MM.1S (cell line): ENCODE measurements at regions not wholly inside any gene's neighbourhood (a gene's known extent, or its start where the extent isn't known, plus 50 kb on each side); places are given as distances from the start of the nearest gene placed in this dataset.

Experiments used
- DNase-seq: peaks from one replicate; pipeline ENCODE4 v3.0.0-alpha.2; 2015
- H2AFZ ChIP-seq: fragments of 300-600 bp; sonication (generic); 2 replicates; pipeline ENCODE4 v1.6.0; 2016; ENCODE audit warnings: antibody characterized with exemption, low read length
- H3F3A ChIP-seq: fragments of 300-600 bp; sonication (generic); 2 replicates; pipeline ENCODE4 v1.6.1; 2016; ENCODE audit warnings: mild to moderate bottlenecking, antibody characterized with exemption, low read length, moderate library complexity, mixed read lengths; ENCODE audit not compliant: insufficient read depth
- H3K27ac ChIP-seq: fragments of 300-600 bp; sonication (generic); 2 replicates; pipeline ENCODE4 v1.5.1; 2016; ENCODE audit warnings: mild to moderate bottlenecking, low read length
- H3K27me3 ChIP-seq: fragments of 300-600 bp; sonication (generic); replicated peaks from 2 replicates; pipeline ENCODE4 v1.6.0; 2016; ENCODE audit warnings: low read length; ENCODE audit not compliant: insufficient read depth
- H3K36me3 ChIP-seq: fragments of 300-600 bp; sonication (generic); replicated peaks from 2 replicates; pipeline ENCODE4 v1.6.1; 2016; ENCODE audit warnings: mild to moderate bottlenecking, low read length, mixed read lengths; ENCODE audit not compliant: insufficient read depth
- H3K4me1 ChIP-seq: fragments of 300-600 bp; sonication (generic); 2 replicates; pipeline ENCODE4 v1.6.1; 2016; ENCODE audit warnings: low read length, mixed read lengths
- H3K4me2 ChIP-seq: fragments of 300-600 bp; sonication (generic); 2 replicates; pipeline ENCODE4 v1.6.0; 2016; ENCODE audit warnings: low read depth, low read length
- H3K4me3 ChIP-seq: fragments of 300-600 bp; sonication (generic); 2 replicates; pipeline ENCODE4 v1.5.1; 2016; ENCODE audit warnings: low read length, mixed read lengths
- H3K79me2 ChIP-seq: fragments of 300-600 bp; sonication (generic); 2 replicates; pipeline ENCODE4 v1.6.1; 2016; ENCODE audit warnings: mixed run types, low read length, mixed read lengths
- H3K9ac ChIP-seq: fragments of 300-600 bp; sonication (generic); 2 replicates; pipeline ENCODE4 v1.6.1; 2016; ENCODE audit warnings: low read length, mixed read lengths
- H3K9me2 ChIP-seq: fragments of 300-600 bp; sonication (generic); replicated peaks from 2 replicates; pipeline ENCODE4 v1.6.1; 2016; ENCODE audit warnings: mild to moderate bottlenecking, low read length, mixed read lengths; ENCODE audit not compliant: insufficient read depth
- H3K9me3 ChIP-seq: fragments of 300-600 bp; sonication (generic); replicated peaks from 2 replicates; pipeline ENCODE4 v1.6.1; 2016; ENCODE audit warnings: mild to moderate bottlenecking, low read length, mixed read lengths; ENCODE audit not compliant: insufficient read depth
- H4K20me1 ChIP-seq: fragments of 300-600 bp; sonication (generic); 2 replicates; pipeline ENCODE4 v1.6.1; 2016; ENCODE audit warnings: mild to moderate bottlenecking, low read length, moderate library complexity, mixed read lengths; ENCODE audit not compliant: insufficient read depth
- EZH2 ChIP-seq: fragments of 300-600 bp; sonication (generic); optimal IDR thresholded peaks from 2 replicates; pipeline ENCODE3; 2017; ENCODE audit warnings: low read depth, mild to moderate bottlenecking, antibody characterized with exemption, low read length, mixed read lengths
- EZH2phosphoT487 ChIP-seq: fragments of 300-600 bp; sonication (generic); IDR thresholded peaks from 2 replicates; pipeline ENCODE4 v1.6.1; 2018; ENCODE audit warnings: antibody characterized with exemption, low read length
- TF ChIP-seq, protein P1 (sequence below): fragments of 300-600 bp; sonication (generic); IDR thresholded peaks from 2 replicates; pipeline ENCODE4 v1.5.1; 2016; ENCODE audit warnings: antibody characterized with exemption, low read length, mixed read lengths

DNA sequence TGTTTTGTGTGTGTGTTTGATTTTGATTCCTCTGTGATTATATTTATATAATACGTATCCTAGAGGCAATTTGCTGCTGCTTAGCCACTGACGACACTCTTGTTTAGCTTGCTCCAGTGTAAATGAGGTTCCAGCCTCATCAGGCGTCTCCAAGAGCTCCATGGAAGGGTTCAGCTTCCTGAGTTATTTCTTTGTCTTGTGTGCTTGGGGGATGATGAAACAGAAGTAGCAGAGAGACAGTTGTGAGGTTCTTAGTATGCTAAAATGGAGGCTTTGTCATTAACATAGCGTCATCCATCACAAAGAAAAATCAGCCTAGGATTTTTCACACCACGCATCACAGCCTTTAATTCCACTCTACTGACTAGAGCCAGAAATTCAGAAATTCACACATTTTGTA, 85.1 kb downstream of the KLF6 start:
- H3K36me3 ChIP-seq = no peaks in the 10 kb centered on the region
- H3K27ac ChIP-seq = no peak overlapping the region
- H2AFZ ChIP-seq = no peak overlapping the region
- no peak overlapping the region for H3K9ac ChIP-seq
- H3K4me2 ChIP-seq = no peak overlapping the region
- no peaks in the 10 kb centered on the region for H3K4me1 ChIP-seq
- H3K9me2 ChIP-seq = no peaks in the 10 kb centered on the region
- H3K9me3 ChIP-seq = no peaks in the 10 kb centered on the region; the same call in 1 of the 2 replicates
- H3K27me3 ChIP-seq = no peaks in the 10 kb centered on the region
- no peaks in the 10 kb centered on the region for H3F3A ChIP-seq
- DNase-seq = no peak
- H3K4me3 ChIP-seq = no peak overlapping the region
- TF ChIP-seq EZH2phosphoT487 = no peak
- TF ChIP-seq, protein P1, sequence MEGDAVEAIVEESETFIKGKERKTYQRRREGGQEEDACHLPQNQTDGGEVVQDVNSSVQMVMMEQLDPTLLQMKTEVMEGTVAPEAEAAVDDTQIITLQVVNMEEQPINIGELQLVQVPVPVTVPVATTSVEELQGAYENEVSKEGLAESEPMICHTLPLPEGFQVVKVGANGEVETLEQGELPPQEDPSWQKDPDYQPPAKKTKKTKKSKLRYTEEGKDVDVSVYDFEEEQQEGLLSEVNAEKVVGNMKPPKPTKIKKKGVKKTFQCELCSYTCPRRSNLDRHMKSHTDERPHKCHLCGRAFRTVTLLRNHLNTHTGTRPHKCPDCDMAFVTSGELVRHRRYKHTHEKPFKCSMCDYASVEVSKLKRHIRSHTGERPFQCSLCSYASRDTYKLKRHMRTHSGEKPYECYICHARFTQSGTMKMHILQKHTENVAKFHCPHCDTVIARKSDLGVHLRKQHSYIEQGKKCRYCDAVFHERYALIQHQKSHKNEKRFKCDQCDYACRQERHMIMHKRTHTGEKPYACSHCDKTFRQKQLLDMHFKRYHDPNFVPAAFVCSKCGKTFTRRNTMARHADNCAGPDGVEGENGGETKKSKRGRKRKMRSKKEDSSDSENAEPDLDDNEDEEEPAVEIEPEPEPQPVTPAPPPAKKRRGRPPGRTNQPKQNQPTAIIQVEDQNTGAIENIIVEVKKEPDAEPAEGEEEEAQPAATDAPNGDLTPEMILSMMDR = no peak
- no peak for TF ChIP-seq EZH2
- H4K20me1 ChIP-seq = no peaks in the 10 kb centered on the region
- H3K79me2 ChIP-seq = no peaks in the 10 kb centered on the region

DNA sequence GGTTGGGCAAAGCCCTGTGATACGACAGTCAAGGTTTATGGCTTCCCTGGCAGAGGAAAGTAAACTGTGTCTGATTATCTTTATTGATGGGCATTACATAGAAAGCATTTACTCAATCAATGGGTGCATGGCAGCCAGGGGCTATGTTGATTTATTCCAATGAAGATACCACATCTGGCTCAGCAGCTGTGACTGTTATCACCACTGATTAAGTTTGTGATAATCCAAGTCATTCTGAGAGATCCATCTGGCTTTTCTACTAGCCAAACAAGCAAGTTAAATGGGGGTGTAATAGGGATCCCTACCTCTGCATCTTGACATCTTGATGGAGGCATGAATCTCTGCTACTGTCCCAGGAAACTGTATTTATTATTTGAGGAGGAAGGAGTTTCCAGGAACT, 86.7 kb downstream of the KLF6 start:
- H4K20me1 ChIP-seq = no peaks in the 10 kb centered on the region
- no peak overlapping the region for H3K9ac ChIP-seq
- no peaks in the 10 kb centered on the region for H3F3A ChIP-seq
- H3K4me1 ChIP-seq = no peaks in the 10 kb centered on the region
- no peak for DNase-seq
- no peaks in the 10 kb centered on the region for H3K79me2 ChIP-seq
- H3K9me3 ChIP-seq = no peaks in the 10 kb centered on the region
- no peaks in the 10 kb centered on the region for H3K36me3 ChIP-seq
- H3K4me2 ChIP-seq = no peak overlapping the region
- no peaks in the 10 kb centered on the region for H3K27me3 ChIP-seq
- H3K27ac ChIP-seq = no peak overlapping the region
- H2AFZ ChIP-seq = no peak overlapping the region
- H3K4me3 ChIP-seq = no peak overlapping the region
- no peaks in the 10 kb centered on the region for H3K9me2 ChIP-seq
- no peak for TF ChIP-seq EZH2
- TF ChIP-seq, protein P1 = no peak
- TF ChIP-seq EZH2phosphoT487 = no peak

DNA sequence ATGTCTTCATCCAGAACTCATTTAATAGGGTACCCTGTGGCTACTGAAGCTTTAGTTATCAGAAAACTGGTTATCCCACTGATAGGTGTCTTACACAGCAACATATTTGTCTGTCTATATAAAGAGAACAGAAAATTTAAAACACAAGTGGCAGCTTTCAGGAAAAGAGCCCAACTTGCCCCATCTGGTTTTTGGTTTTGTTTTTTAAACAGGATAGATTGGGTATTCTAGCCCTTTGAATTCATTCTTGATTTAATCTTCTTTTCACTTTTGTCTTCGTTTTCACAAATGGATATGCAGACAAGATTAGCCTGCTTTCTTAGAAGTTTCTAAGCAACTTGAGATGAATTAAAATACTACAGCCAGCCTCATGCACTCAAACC, 91.3 kb downstream of the KLF6 start:
- Histone ChIP-seq H3K36me3 (no peaks in the 10 kb centered on the region), H3K4me2 (no peak overlapping the region), H2AFZ (no peak overlapping the region), H3K79me2 (no peaks in the 10 kb centered on the region), H4K20me1 (no peaks in the 10 kb centered on the region), H3K27me3 (no peaks in the 10 kb centered on the region), H3K9ac (no peak overlapping the region), H3K9me2 (no peaks in the 10 kb centered on the region), H3K4me3 (no peak overlapping the region), H3F3A (no peaks in the 10 kb centered on the region), H3K4me1 (no peaks in the 10 kb centered on the region), H3K9me3 (no peaks in the 10 kb centered on the region), H3K27ac (no peak overlapping the region)
- no peak for DNase-seq
- no peak for TF ChIP-seq EZH2
- TF ChIP-seq, protein P1 = no peak
- TF ChIP-seq EZH2phosphoT487 = no peak
